ENCODE measurements at regions not wholly inside any gene's neighbourhood (a gene's known extent, or its start where the extent isn't known, plus 50 kb on each side); places are given as distances from the start of the nearest gene placed in this dataset.

DNA sequence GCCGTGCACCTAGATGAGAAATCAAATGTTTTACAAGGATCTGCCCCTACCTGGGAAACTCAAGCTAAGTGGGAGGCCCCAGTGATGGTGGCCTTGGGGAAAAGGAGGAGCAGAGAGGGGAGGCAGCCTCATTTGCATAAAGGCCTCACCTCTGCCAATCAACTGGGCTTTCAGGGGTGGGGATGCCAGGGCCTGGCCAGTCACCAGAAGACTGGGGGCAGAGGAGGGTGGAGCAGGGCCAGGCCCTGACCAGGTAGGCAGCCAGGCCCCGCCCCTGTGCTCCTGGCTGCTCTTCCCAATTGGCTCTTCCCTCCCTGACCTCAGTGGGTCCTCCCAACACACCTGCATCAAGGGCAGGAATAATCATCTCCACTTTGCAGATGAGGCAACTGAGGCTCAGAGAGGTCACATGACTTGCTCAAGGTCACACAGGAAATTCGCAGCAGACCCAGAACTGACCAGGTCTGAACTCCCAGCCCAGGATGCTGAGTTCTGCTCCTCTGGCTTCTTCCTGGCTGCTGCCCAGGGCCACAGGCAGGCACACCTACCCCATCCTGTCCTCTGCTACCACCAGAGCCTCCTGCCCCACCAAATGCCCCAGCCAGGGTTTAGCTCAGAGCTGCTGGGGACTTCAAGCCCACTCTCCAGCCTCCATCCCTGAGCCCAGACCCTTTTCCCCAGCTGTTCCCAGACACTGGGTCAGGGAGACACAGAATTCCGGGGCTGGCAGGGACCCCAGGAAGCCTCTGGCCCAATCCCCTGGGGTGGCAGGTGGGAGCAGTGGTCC, 677.9 kb downstream of the MATN1 start:
- TF ChIP-seq POLR2A (IDR thresholded peaks at IDR 0.05; ENCODE audit: low read depth, low read length), result no peak
- no peak for TF ChIP-seq POLR2AphosphoS5 (IDR thresholded peaks at IDR 0.05; ENCODE audit: low read depth, low read length)
- no peak for TF ChIP-seq TAF1 (IDR thresholded peaks at IDR 0.05; ENCODE audit: borderline replicate concordance, low read depth, low read length)
